Smooth muscle cell (in vitro differentiated cells): ENCODE measurements at regions not wholly inside any gene's neighbourhood (a gene's known extent, or its start where the extent isn't known, plus 50 kb on each side); places are given as distances from the start of the nearest gene placed in this dataset. TPM values are rescaled to one million over a fixed set of nuclear protein-coding genes. Genes with fewer than 3 reads are reported as not detected.

Experiments used
- small RNA-seq: library from RNA; depleted of rRNA; stranded (forward); fragments of <200 nt; gene quantifications from one replicate; pipeline ENCODE3, GENCODE V24; 2014

Small RNAs in the stretch of these regions (small RNA-seq; reads per million reads assigned to genes)
- gene RNU1-141P, result not detected
